A549 (cell line): ENCODE measurements at regions not wholly inside any gene's neighbourhood (a gene's known extent, or its start where the extent isn't known, plus 50 kb on each side); places are given as distances from the start of the nearest gene placed in this dataset.

Source experiments
- EP300 ChIP-seq, 2 experiments: fragments of >200 bp; sonication (Bioruptor Twin); formaldehyde crosslinking; IDR thresholded peaks; 2 replicates in 1 of 2; 3 replicates in 1 of 2; pipeline ENCODE4 v1.6.1; 2016 to 2017
- MAFK ChIP-seq: fragments of 450-650 bp; IDR thresholded peaks from 2 replicates; pipeline ENCODE4 v1.6.1; 2014; ENCODE audit not compliant: partially characterized antibody
- POLR2AphosphoS2 ChIP-seq: conservative IDR thresholded peaks from 2 replicates; pipeline ENCODE4 v1.6.1; 2012; ENCODE audit warnings: low read length, improper control_type of control experiment, inconsistent platforms

DNA sequence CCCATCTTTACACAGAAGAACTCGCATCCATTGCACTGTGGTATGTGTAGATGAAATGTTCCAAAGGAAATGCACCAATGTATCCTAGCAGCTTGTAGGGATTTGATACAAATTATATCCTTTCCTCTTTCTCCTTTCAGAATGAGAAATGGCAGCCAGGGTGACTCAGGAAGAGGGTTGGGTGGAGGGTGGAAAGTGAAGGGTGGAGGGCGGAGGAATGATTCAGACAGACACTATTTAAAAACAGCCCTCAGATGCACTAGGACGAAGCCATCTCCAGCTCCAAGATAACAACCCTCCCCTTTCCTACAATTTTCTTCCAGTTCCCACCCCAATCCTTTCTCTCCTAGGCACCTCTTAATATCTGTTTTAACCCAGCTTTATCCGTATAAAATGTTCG, 96.2 kb upstream of the STK39 start:
- TF ChIP-seq EP300 (IDR thresholded peaks at IDR 0.05) (no peak), POLR2AphosphoS2 (no peak), MAFK (no peak)
